Stomach (tissue), 8 donors: ENCODE measurements at regions not wholly inside any gene's neighbourhood (a gene's known extent, or its start where the extent isn't known, plus 50 kb on each side); places are given as distances from the start of the nearest gene placed in this dataset.
"Not testable (repeated sequence)": the region's sequence is repeated elsewhere in the genome, so short reads cannot be mapped to it uniquely, and the experiment has no call there.

Experiments
- DNase-seq, 2 donors: peaks; one replicate each; pipeline versions ENCODE4 v3.0.0 to v3.0.0-alpha.2; 2013 to 2019
- H3K27ac ChIP-seq, 5 donors: fragments of 200-600 bp in 4 of 5; sonication (generic) in 4 of 5; one replicate each; pipeline ENCODE4 v1.5.1; 2013 to 2019; ENCODE audit warnings: mild to moderate bottlenecking in 1 of 5, moderate library complexity in 1 of 5
- H3K27me3 ChIP-seq, 3 donors: fragments of 200-600 bp; sonication (generic); one replicate each; pipeline ENCODE4 v1.5.1; 2017 to 2019; ENCODE audit warnings: mixed run types in 1 of 3
- H3K36me3 ChIP-seq, 4 donors: fragments of 200-600 bp; sonication (generic); 1 replicate in 3 of 4; 2 replicates in 1 of 4; pipeline ENCODE4 v1.5.1; 2016 to 2019
- H3K4me1 ChIP-seq, 4 donors: fragments of 200-600 bp; sonication (generic); one replicate each; pipeline ENCODE4 v1.5.1; 2016 to 2019
- H3K4me3 ChIP-seq, 4 donors: fragments of 200-600 bp; sonication (generic) in 3 of 4; one replicate each; pipeline ENCODE4 v1.5.1; 2016 to 2019; ENCODE audit warnings: mild to moderate bottlenecking in 1 of 4
- H3K9me3 ChIP-seq, 4 donors: fragments of 200-600 bp; sonication (generic); one replicate each; pipeline ENCODE4 v1.5.1; 2016 to 2019
- EP300 ChIP-seq: sonication (generic); formaldehyde crosslinking; IDR thresholded peaks from one replicate; pipeline ENCODE4 v1.6.1; 2017; ENCODE audit warnings: antibody characterized with exemption
- POLR2A ChIP-seq, 4 donors: fragments of 450-650 bp; IDR thresholded peaks; one replicate each; pipeline ENCODE4 v1.6.1; 2016; ENCODE audit warnings: antibody characterized with exemption in 4 of 4, control low read depth in 2 of 4, mild to moderate bottlenecking in 1 of 4, moderate library complexity in 1 of 4
- POLR2AphosphoS5 ChIP-seq, 3 donors: sonication (generic); formaldehyde crosslinking; IDR thresholded peaks; one replicate each; pipeline ENCODE4 v1.6.1; 2016; ENCODE audit warnings: antibody characterized with exemption in 3 of 3
- WGBS, 5 donors: extraction: QIAGEN DNeasy Blood & Tissue Kit in 3 of 5; methylation state at CpG; one replicate each; pipeline versions ENCODE4 v1.1.5 to v1.1.7; 2013 to 2018; 5-methylcytosine and 5-hydroxymethylcytosine counted together
- intact Hi-C: fragments of 100-400 bp; cut with DNase I; formaldehyde crosslinking; loops from one replicate; pipeline ENCODE4 v1.15.1; 2023; ENCODE audit warnings: low total_unique reads
- TF ChIP-seq, protein P1 (sequence below), 7 experiments: fragments of 450-650 bp in 4 of 7; fragments of 200-600 bp in 3 of 7; sonication (generic) in 3 of 7; IDR thresholded peaks; one replicate each; pipeline ENCODE4 v1.5.1; 2016 to 2019; ENCODE audit warnings: antibody characterized with exemption in 7 of 7, control low read depth in 2 of 7, mild to moderate bottlenecking in 1 of 7
- donor health status: healthy with polysubstance abuse.
- donor health status: Bipolar disorder and iron deficiency.
- donor health status: healthy.

DNA sequence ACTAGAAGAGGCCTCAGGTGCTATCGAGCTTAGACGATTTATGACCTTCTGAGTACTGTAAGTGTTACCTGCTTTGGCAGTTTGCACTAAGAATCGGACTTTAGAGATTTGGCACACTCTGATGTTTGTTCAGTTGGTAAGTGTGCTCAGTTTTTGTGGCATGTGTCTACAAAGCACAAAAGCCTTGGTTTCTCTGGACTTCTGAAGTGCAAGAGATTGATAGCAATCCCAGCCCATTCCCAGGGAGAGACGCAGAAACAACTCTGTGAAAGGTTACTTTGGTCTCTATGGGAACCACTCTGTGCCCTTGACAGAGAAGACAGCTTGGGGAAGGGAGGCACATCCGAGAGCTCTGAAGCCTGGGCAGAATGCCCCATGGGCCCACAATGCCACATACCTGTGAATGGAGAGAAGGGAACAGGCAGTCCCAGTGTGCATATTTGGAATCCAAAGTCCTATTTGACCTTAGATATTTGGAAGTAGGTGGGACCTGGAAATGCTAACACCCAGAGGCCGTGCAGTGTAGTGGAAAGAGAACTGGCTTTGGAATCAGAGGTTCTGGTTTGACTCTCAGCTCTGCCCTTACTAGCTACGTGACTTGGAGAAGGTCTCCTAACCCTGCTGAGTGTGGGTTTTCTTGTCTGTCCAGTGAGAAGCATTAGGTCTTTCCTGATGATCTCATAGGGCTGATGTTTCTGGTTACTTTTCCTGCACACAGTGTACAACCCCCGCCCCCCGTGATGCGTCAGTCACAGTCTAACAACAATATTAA, 194.3 kb upstream of the VLDLR start:
- H3K27me3 ChIP-seq = no peaks in the 10 kb centered on the region
- peak; percentile 70 to 71 for DNase-seq
- H3K9me3 ChIP-seq = no peaks in the 10 kb centered on the region
- intact Hi-C loops = no loop called here
- 40 to 61% (median 53%) methylated on average over 10 of the region's 10 CpGs for WGBS, 5 donors
- no peak overlapping the region for H3K4me3 ChIP-seq
- peaks cover 0 to 10% (median 0%) of the 10 kb centered on the region in 4 donors for H3K4me1 ChIP-seq
- peak overlapping the region; percentile 6 to 70 (median 58) for H3K27ac ChIP-seq
- TF ChIP-seq EP300 = no peak
- TF ChIP-seq POLR2A (IDR thresholded peaks at IDR 0.05) = no peak
- TF ChIP-seq, protein P1, sequence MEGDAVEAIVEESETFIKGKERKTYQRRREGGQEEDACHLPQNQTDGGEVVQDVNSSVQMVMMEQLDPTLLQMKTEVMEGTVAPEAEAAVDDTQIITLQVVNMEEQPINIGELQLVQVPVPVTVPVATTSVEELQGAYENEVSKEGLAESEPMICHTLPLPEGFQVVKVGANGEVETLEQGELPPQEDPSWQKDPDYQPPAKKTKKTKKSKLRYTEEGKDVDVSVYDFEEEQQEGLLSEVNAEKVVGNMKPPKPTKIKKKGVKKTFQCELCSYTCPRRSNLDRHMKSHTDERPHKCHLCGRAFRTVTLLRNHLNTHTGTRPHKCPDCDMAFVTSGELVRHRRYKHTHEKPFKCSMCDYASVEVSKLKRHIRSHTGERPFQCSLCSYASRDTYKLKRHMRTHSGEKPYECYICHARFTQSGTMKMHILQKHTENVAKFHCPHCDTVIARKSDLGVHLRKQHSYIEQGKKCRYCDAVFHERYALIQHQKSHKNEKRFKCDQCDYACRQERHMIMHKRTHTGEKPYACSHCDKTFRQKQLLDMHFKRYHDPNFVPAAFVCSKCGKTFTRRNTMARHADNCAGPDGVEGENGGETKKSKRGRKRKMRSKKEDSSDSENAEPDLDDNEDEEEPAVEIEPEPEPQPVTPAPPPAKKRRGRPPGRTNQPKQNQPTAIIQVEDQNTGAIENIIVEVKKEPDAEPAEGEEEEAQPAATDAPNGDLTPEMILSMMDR (IDR thresholded peaks at IDR 0.05) = no peak
- TF ChIP-seq POLR2AphosphoS5 (IDR thresholded peaks at IDR 0.05) = no peak
- H3K36me3 ChIP-seq = no peaks in the 10 kb centered on the region

DNA sequence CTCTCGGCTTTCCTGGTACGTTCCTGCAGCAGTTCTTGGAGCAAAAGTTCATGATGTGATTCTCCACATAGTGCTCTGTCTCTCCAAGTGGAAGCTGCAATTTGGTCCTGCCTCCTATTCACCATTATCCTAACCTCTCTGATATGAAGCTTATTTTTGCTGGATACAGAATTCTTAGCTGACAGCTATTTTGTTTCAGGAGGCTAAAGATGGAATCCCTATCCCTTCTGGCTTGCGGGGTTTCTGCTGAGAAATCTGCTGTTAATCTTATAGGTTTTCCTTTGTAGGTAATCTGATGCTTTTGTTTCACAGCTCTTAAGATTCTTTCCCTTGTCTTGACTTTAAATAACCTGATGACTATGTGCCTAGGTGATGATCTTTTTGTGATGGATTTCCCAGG, 181.6 kb upstream of the VLDLR start:
- intact Hi-C loops = no loop called here
- peaks cover 2 to 42% (median 19%) of the 10 kb centered on the region in 4 donors for H3K9me3 ChIP-seq
- H3K36me3 ChIP-seq = no peaks in the 10 kb centered on the region
- no peaks in the 10 kb centered on the region for H3K27me3 ChIP-seq
- H3K4me3 ChIP-seq = no peak overlapping the region
- TF ChIP-seq POLR2AphosphoS5 (IDR thresholded peaks at IDR 0.05) (no peak), EP300 (no peak), POLR2A (IDR thresholded peaks at IDR 0.05) (no peak)
- TF ChIP-seq, protein P1 (IDR thresholded peaks at IDR 0.05) = no peak
- H3K27ac ChIP-seq = no peak overlapping the region
- no peaks in the 10 kb centered on the region for H3K4me1 ChIP-seq
- no peak for DNase-seq
- 48 to 79% (median 68%) methylated on average over 3 of the region's 3 CpGs for WGBS, 5 donors

DNA sequence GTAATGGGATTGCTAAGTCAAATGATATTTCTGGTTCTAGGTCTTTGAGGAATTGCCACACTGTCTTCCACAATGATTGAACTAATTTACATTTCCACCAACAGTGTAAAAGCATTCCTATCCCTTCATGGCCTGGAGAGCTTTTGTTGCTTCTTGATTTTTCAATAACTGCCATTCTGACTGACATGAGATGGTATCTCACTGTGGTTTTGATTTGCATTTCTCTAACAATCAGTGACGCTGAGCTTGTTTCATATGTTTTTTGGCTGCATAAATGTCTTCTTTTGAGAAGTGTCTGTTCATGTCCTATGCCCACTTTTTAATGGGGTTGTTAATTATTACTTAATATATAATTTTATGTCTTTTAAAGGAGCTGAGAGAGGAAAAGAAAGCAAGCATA, 177.7 kb upstream of the VLDLR start:
- 78 to 92% (median 81%) methylated on average over 1 of the region's 1 CpG for WGBS, 5 donors

DNA sequence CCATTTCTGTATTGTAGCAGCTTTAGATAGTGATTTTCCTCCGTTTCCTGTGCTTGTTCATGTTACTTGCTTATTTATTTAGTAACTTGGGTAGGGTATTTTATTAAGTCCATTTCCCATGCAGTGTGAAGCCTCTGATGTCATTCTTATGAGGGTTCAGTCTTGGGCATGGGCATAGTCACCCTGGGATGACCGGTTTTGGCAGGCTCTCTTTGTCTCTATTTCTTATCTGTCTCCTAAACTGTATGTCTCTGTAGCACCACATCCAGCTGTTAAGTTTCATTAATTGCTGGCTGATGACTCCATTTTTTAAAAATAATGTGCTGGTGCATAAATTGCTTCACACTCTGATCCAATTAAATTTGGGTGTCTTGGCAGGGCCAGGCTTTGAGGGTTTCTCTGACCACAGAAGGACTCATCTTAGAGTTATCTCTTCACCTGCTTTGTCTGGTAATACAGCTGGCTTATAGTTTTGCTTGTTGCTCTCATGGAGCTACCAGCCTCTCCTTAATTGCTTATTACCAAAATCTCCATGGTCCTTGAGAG, 173.3 kb upstream of the VLDLR start:
- intact Hi-C loops = no loop called here
- TF ChIP-seq POLR2A (IDR thresholded peaks at IDR 0.05) (no peak), POLR2AphosphoS5 (IDR thresholded peaks at IDR 0.05) (no peak), EP300 (no peak)
- TF ChIP-seq, protein P1 (IDR thresholded peaks at IDR 0.05) = no peak
- peaks cover 0 to 5% (median 0%) of the 10 kb centered on the region in 4 donors for H3K9me3 ChIP-seq
- no peaks in the 10 kb centered on the region for H3K4me1 ChIP-seq
- no peak overlapping the region for H3K4me3 ChIP-seq
- no peaks in the 10 kb centered on the region for H3K27me3 ChIP-seq
- 46 to 92% (median 50%) methylated on average over 1 to 2 of the region's 2 CpGs for WGBS, 5 donors
- no peaks in the 10 kb centered on the region for H3K36me3 ChIP-seq
- no peak for DNase-seq
- H3K27ac ChIP-seq = no peak overlapping the region

More for the DNA sequence above, 177.7 kb upstream of the VLDLR start:
- H3K27me3 ChIP-seq, intact Hi-C loops, H3K27ac ChIP-seq, H3K4me3 ChIP-seq, H3K4me1 ChIP-seq, DNase-seq, H3K36me3 ChIP-seq: not testable (repeated sequence)
- peaks cover 0 to 30% (median 19%) of the 10 kb centered on the region in 4 donors for H3K9me3 ChIP-seq

DNA sequence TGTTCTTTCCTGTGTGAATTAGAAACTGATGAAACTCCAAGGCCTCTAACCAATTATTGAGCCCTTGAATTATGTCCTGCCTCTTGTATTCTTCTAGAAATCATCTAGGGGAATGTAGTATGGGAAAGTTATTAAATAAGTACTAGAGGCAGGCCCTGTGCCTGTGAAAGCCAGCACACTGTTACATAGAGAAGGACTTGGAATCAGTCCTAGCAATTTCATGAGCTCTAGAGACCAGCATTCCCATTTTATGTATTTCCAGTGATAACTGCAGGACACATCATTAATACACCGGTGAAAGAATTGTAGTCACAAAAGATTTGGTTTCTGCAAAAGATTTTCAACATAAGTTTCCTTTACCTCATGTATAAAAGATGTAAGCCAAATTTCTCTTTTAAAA, 168.5 kb upstream of the VLDLR start:
- Histone ChIP-seq H3K27me3 (no peaks in the 10 kb centered on the region), H3K9me3 (no peaks in the 10 kb centered on the region), H3K4me3 (no peak overlapping the region), H3K36me3 (no peaks in the 10 kb centered on the region), H3K4me1 (no peaks in the 10 kb centered on the region), H3K27ac (no peak overlapping the region)
- TF ChIP-seq, protein P1 (IDR thresholded peaks at IDR 0.05) = no peak
- no peak for TF ChIP-seq POLR2A (IDR thresholded peaks at IDR 0.05)
- TF ChIP-seq POLR2AphosphoS5 (IDR thresholded peaks at IDR 0.05) = no peak
- no peak for TF ChIP-seq EP300
- intact Hi-C loops = no loop called here
- 88 to 100% (median 100%) methylated on average over 1 of the region's 1 CpG for WGBS, 5 donors
- DNase-seq = no peak
